Esophagus muscularis mucosa (tissue), 4 donors: ENCODE measurements at regions not wholly inside any gene's neighbourhood (a gene's known extent, or its start where the extent isn't known, plus 50 kb on each side); places are given as distances from the start of the nearest gene placed in this dataset.
"Not testable (repeated sequence)": the region's sequence is repeated elsewhere in the genome, so short reads cannot be mapped to it uniquely, and the experiment has no call there.

Experiments used
- DNase-seq: peaks from one replicate; pipeline ENCODE4 v3.0.0-alpha.2; 2017; ENCODE audit errors: extremely low spot score
- H3K27ac ChIP-seq, 4 donors: fragments of 200-600 bp; sonication (generic); replicated peaks in 1 of 4; 1 replicate in 3 of 4; 2 replicates in 1 of 4; pipeline ENCODE4 v1.5.1; 2016 to 2019; ENCODE audit warnings: mild to moderate bottlenecking in 1 of 4
- H3K27me3 ChIP-seq, 4 donors: fragments of 200-600 bp; sonication (generic); one replicate each; pipeline versions ENCODE4 v1.5.1 to v1.6.0; 2016 to 2019
- H3K36me3 ChIP-seq, 4 donors: fragments of 200-600 bp; sonication (generic); one replicate each; pipeline ENCODE4 v1.5.1; 2016 to 2019
- H3K4me1 ChIP-seq, 4 donors: fragments of 200-600 bp; sonication (generic); one replicate each; pipeline ENCODE4 v1.5.1; 2016 to 2019
- H3K4me3 ChIP-seq, 4 donors: fragments of 200-600 bp; sonication (generic); 1 replicate in 2 of 4; 2 replicates in 2 of 4; pipeline ENCODE4 v1.5.1; 2016 to 2019; ENCODE audit warnings: mild to moderate bottlenecking in 4 of 4, moderate library complexity in 1 of 4
- H3K9me3 ChIP-seq, 4 donors: fragments of 200-600 bp; sonication (generic); 1 replicate in 3 of 4; 2 replicates in 1 of 4; pipeline ENCODE4 v1.5.1; 2016 to 2019
- EP300 ChIP-seq: sonication (generic); formaldehyde crosslinking; IDR thresholded peaks from one replicate; pipeline ENCODE4 v1.6.1; 2017; ENCODE audit warnings: antibody characterized with exemption
- POLR2A ChIP-seq: fragments of 450-650 bp; IDR thresholded peaks from one replicate; pipeline ENCODE4 v1.6.1; 2017; ENCODE audit warnings: antibody characterized with exemption, moderate library complexity, mild to moderate bottlenecking, low read depth
- POLR2AphosphoS5 ChIP-seq, 2 donors: sonication (generic); formaldehyde crosslinking; IDR thresholded peaks; one replicate each; pipeline ENCODE4 v1.6.1; 2017; ENCODE audit warnings: antibody characterized with exemption in 2 of 2
- WGBS: methylation state at CpG from one replicate; pipeline ENCODE4 v1.1.5; 2018; 5-methylcytosine and 5-hydroxymethylcytosine counted together
- intact Hi-C: fragments of 100-400 bp; cut with DNase I; formaldehyde crosslinking; loops from one replicate; pipeline ENCODE4 v1.15.1; 2023
- TF ChIP-seq, protein P1 (sequence below), 3 experiments: fragments of 200-600 bp in 2 of 3; fragments of 450-650 bp in 1 of 3; sonication (generic) in 2 of 3; IDR thresholded peaks; one replicate each; pipeline ENCODE4 v1.5.1; 2017 to 2019; ENCODE audit warnings: antibody characterized with exemption in 3 of 3, mild to moderate bottlenecking in 2 of 3, moderate library complexity in 1 of 3

DNA sequence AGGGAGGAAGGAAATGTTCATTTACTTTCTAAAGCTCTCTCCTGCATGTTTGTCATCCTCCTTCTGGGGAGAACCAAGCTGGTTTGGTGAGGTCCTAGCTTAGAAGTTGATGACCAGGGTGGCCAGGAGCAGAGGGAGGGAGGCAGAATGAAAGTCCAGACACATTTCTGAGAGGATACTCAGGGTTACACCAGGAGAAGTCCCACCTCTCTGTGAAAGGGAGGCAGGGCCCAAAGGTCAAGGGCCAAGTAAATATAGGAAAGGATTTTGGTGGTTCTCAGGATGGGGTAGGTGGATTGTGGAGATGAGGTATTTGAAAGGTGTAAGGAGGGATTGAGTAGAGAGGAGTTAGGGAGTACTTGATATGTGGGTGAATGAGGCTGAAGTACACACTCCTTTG lies 58.0 kb upstream of the FBXO11 start:
- intact Hi-C loops: no loop called here
- TF ChIP-seq, protein P1, sequence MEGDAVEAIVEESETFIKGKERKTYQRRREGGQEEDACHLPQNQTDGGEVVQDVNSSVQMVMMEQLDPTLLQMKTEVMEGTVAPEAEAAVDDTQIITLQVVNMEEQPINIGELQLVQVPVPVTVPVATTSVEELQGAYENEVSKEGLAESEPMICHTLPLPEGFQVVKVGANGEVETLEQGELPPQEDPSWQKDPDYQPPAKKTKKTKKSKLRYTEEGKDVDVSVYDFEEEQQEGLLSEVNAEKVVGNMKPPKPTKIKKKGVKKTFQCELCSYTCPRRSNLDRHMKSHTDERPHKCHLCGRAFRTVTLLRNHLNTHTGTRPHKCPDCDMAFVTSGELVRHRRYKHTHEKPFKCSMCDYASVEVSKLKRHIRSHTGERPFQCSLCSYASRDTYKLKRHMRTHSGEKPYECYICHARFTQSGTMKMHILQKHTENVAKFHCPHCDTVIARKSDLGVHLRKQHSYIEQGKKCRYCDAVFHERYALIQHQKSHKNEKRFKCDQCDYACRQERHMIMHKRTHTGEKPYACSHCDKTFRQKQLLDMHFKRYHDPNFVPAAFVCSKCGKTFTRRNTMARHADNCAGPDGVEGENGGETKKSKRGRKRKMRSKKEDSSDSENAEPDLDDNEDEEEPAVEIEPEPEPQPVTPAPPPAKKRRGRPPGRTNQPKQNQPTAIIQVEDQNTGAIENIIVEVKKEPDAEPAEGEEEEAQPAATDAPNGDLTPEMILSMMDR (IDR thresholded peaks at IDR 0.05): no peak
- TF ChIP-seq POLR2A (no peak), EP300 (no peak), POLR2AphosphoS5 (IDR thresholded peaks at IDR 0.05) (no peak)
- Histone ChIP-seq H3K36me3 (no peaks in the 10 kb centered on the region), H3K9me3 (no peaks in the 10 kb centered on the region), H3K27ac (no peak overlapping the region), H3K27me3 (no peaks in the 10 kb centered on the region), H3K4me1 (no peaks in the 10 kb centered on the region), H3K4me3 (no peak overlapping the region)
- DNase-seq: no peak

DNA sequence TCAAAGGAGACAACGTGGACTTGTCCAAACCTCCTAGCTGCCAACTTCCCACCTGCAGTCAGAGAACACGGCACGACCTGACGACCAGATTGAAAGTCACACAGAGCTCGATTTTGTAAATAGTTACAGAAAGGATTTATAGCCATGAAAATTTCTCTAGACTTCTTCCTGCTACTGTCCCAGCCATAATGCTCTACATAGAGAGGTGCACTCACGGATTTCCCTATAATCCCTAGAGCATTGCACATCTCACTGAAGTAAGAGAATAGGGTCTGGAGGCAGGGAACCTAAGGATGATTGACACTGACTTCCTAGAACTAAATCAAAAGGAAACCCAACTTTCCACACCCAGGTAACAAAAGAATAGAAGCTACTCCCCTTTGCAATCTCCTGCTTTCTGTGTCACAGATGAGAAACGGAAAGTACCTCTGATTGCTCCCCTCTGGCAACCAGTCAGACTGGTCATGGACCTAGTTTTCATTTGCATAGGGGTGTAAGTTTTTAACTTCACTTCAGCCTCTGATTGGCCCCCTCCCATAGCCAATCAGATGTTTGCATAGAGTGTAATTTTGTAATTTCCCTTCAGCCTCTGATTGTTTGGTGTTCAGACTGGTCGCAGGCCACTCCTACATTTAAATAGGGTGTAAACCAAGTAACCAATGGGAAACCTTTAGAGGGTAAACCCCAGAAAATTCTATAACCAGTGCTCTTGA lies 58.6 kb upstream of the FBXO11 start:
- no peak overlapping the region for H3K27ac ChIP-seq
- no peaks in the 10 kb centered on the region for H3K27me3 ChIP-seq
- no peak overlapping the region for H3K4me3 ChIP-seq
- intact Hi-C loops: no loop called here
- TF ChIP-seq EP300 (no peak), POLR2A (no peak), POLR2AphosphoS5 (IDR thresholded peaks at IDR 0.05) (no peak)
- TF ChIP-seq, protein P1 (IDR thresholded peaks at IDR 0.05): no peak
- no peaks in the 10 kb centered on the region for H3K9me3 ChIP-seq
- H3K4me1 ChIP-seq: no peaks in the 10 kb centered on the region
- WGBS: 81% methylated on average over 8 of the region's 8 CpGs
- H3K36me3 ChIP-seq: no peaks in the 10 kb centered on the region
- no peak for DNase-seq

DNA sequence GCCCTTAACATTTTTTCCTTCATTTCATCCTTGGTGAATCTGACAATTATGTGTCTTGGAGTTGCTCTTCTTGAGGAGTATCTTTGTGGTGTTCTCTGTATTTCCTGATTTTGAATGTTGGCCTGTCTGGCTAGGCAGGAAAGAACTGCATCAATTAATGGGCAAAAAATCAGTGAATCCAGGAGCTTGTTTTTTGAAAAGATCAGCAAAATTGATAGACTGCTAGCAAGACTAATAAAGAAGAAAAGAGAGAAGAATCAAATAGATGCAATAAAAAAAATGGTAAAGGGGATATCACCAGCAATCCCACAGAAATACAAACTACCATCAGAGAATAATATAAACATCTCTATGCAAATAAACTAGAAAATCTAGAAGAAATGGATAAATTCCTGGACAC lies 70.4 kb upstream of the FBXO11 start:
- H3K9me3 ChIP-seq, H3K4me1 ChIP-seq, H3K27me3 ChIP-seq, DNase-seq, H3K4me3 ChIP-seq, H3K36me3 ChIP-seq, intact Hi-C loops, H3K27ac ChIP-seq: not testable (repeated sequence)

DNA sequence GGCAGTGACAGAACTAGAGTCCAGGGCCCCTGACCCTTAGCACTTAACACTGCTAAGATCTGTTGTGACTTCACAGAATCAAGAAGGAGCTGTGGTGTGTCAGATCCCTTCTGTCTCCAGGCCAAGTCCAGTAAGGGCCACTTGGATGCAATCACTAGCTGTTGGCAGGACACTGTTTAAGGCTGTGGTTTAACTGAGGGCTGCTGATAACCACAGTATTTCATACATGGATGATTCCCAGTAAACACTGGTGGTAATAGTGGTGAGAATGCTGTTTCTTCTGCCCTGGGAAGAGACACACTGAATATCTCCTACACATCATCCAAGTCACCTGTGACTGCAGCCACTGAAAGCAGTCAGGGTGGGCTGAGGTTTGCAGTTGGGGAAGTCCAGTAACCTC lies 77.7 kb upstream of the FBXO11 start:
- no peaks in the 10 kb centered on the region for H3K9me3 ChIP-seq
- H3K4me1 ChIP-seq: no peaks in the 10 kb centered on the region
- H3K4me3 ChIP-seq: no peak overlapping the region
- TF ChIP-seq, protein P1 (IDR thresholded peaks at IDR 0.05): no peak
- TF ChIP-seq EP300 (no peak), POLR2A (no peak), POLR2AphosphoS5 (IDR thresholded peaks at IDR 0.05) (no peak)
- H3K36me3 ChIP-seq: no peaks in the 10 kb centered on the region
- DNase-seq: no peak
- H3K27me3 ChIP-seq: no peaks in the 10 kb centered on the region
- intact Hi-C loops: no loop called here
- H3K27ac ChIP-seq: no peak overlapping the region

DNA sequence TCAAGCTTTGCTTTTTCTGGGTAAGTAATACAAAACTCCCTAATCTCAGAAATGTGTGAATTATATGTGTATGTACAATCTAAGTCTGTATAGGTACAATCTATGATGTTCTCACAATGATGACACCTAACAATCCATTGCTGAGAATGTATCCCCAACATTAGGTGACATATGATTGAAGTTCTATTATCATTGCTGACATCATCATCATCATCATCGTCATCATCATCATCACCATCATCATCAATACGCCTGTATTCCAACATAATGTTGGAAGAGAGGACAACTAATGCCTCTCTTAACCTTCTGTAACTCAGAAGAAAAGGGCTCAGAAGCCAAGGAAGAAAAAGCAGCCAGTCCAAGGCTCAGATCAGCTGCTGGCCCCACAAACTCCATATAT lies 84.2 kb upstream of the FBXO11 start:
- Histone ChIP-seq H3K9me3 (no peaks in the 10 kb centered on the region), H3K27me3 (no peaks in the 10 kb centered on the region), H3K27ac (no peak overlapping the region), H3K4me3 (no peak overlapping the region), H3K36me3 (no peaks in the 10 kb centered on the region), H3K4me1 (no peaks in the 10 kb centered on the region)
- no peak for DNase-seq
- TF ChIP-seq, protein P1 (IDR thresholded peaks at IDR 0.05): no peak
- TF ChIP-seq POLR2AphosphoS5 (IDR thresholded peaks at IDR 0.05): no peak
- TF ChIP-seq POLR2A: no peak
- no peak for TF ChIP-seq EP300
- WGBS: 91% methylated on average over 2 of the region's 2 CpGs
- intact Hi-C loops: no loop called here
